Hepatic stellate cell (primary cell): ENCODE measurements at regions not wholly inside any gene's neighbourhood (a gene's known extent, or its start where the extent isn't known, plus 50 kb on each side); places are given as distances from the start of the nearest gene placed in this dataset.
"Not testable (repeated sequence)": the region's sequence is repeated elsewhere in the genome, so short reads cannot be mapped to it uniquely, and the experiment has no call there.

Experiments
- DNase-seq: peaks from one replicate; pipeline ENCODE4 v3.0.0; 2011; ENCODE audit warnings: low spot score

DNA sequence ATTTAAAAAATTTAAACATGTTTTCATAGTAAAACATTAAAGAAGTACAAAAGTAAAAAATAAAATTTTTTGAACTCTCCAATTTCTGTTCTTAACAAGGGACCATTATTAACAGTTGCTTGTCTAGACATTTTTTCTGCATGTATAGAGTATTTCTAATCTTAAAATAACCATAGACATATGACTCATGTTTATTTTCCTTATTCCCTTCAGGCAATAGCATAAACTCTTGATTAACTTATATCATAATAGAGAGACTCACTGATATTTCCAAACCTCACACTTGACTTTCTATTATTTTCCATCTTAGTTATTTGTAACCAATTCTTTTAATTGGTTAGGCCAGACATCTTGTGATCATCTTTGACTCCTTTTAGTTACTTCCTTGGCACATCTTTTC is 325.6 kb upstream of the SOX14 start:
- no peak for DNase-seq

DNA sequence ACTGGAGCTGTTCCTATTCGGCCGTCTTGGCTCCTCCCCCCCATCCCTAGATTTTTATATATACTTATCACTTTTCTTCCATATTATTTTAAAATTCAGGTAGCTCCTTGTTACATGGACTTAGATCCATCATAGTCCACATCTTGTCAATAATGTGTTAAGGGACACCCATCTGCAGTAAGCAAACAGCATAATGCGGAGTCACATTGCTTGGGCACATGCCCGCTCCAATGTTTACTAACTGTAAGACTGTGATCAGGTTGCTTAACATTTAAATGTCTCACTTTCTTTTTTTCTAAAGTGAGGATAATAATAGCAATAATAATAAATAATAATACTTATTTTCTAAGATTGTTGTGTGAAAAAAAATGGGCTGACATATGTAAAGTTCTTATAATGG is 303.2 kb upstream of the SOX14 start:
- DNase-seq, result no peak

DNA sequence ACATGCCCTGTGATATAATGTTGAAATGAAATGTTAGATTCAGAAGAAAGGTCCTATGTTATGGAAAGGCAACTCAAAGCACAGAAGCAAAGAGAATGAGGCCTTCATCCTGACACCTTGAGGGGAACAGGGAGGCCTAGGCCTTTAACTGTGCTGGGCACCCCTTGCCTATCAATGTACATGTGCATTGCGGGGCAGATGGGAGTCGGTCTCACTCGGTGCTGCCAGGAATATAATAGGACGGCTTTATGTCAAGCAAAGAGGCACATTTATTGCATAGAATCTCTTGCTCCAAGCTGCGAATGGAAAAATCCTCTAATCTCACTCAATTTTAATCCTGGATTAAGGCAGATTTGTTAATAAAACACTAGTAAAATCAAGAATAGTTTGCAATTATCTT is 301.0 kb upstream of the SOX14 start:
- no peak for DNase-seq

DNA sequence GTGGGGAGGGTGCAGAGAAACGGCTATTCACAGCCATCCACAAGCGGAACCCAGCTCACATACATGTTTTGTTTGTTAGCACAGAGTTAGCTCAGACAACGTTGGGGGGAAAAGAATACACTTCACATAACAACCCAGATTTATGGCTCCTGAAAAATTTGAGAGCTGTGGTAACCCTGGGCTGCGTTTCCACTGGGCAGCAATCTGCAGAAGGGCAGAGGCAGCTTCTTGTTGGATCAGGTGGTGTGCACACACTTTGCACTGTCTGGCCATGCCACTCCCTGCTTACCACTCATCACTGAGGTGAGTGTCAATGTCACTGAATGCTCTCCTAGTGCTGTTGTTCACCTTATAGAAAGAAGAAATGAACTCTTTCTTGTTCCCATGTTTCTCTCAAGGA is 299.8 kb upstream of the SOX14 start:
- DNase-seq, result no peak

DNA sequence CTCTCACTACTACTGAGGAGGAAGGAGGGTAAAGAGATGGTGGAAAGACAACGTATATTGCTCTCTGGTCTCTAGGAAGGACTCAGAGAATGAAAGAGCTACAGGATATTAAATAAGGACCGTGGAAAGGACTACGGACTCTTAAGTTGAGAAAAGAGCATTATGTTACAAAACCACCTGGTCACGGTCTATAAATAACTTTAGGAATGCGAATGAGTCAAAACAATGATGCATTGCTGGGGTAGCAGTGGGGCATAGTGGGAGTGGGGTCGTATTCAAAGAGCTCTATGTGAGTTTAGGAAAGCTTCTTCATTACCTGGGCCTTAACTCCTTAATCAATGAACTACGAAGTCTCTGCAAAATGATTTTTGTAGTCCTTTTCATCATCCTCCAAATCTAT is 295.7 kb upstream of the SOX14 start:
- no peak for DNase-seq

DNA sequence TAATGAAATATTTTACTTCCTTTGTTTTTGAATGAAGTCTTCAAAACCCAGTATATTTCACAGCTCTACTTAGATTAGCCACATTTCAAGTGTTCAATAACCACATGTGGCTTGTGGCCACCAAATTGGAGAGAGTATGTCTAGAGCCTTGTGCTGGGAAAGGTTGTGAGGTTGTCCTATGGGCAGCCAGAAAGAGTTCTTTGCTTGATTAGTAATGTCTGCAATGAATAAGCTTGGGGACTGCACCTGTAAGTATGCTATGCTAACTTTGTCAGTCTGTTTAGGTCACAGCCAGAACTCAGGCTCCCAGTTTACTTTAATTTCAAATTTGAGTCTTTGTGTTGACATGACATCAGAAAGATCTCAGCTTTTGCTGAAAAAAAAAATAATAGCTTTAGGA is 294.9 kb upstream of the SOX14 start:
- DNase-seq, result no peak

DNA sequence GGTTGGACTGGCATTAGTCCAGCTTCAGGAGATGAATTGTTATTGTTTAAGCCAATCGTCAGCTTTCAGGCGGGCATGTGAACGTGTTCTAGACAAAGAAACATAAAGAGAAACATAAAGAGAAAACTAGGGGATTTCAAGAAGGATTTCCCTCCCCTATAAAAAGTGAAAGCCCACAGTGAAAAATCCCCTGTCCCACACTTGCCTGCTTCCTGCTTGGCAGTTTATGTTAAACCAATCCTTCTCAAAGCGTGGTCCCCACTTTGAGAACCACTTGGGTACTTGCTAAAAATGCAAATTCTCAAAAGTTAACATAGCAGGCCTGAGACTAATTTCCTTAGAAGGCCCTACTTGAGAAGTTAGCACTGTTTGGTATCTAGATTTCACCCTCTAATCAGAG is 293.0 kb upstream of the SOX14 start:
- DNase-seq, result no peak

DNA sequence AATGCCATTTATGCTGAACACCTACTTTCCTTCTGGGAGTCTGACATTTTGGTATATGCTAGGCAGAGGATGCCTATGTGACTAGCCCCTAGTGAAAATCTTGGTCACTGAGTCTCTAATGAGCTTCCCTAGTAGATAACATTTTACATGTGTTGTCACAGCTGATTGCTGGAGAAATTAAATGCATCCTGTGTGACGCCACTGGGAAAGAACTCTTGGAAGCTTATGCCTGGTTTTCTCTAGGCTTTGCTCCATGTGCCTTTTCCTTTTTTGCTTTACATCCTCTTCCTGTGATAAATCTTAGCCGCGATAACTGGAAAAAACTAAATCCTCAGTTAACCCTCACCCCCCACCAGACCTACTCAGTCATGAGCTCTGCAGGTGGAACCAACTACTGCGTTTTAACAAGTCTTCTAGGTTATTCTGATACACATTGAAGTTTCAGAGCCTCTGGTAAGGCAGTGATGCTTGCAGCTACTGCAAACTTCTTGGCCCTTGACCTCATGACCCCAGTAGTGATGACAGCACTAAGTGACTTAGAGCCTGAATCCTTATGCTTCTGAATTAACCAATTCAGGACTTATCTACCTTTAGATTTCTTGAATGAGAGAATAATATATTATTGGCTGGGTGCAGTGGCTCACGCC is 292.4 kb upstream of the SOX14 start:
- DNase-seq, result no peak

DNA sequence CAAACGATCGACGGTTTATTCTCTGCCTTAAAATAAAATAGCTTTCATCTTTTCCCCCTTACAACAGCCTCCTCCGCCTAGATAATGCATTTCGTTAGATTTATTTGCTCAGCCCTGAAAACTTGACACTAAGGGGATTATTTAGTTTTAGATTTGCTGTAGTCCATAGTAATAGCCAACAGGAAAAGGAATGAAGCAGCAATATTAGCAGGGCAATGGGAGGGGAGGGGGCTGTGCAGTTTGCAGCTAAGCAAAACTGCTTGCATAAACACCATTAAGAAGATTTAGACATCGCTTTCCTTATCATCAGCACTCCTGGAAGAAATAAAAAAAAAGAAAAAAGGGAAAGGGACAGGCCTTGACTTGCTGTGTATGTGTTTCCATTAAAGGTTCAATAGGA is 286.5 kb upstream of the SOX14 start:
- no peak for DNase-seq

DNA sequence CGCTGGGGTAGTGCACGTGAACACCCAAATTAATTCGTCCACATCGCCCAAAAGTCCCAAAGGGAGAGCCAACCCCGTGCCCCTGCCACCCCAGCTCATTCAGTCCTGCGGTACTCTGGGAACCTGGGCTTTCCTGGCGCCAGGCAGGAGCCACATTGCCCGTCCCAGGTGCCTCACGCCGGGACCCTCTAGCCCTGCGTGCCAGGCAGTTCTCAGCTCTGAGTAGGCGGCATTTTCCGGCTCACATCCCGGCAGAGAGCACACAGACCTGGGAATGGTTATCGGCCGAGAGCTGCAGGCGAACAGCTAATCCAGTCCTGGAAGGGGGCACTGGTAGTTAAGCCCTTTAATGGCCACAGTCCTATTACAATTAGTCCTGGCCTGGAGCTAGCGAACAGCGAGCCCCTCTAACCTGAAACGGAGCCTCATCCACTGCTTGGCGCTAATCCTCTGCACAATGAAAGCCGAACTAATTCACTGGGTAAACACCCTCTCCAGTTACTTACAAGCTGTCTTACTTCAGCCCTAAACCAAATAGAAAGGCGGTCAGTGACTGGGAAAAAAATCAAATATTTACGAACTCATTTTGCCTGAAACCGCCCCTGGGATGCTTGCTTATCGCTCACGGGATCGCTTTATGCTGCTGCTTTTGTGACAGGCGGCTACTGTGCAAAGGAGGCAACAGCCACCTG is 254.6 kb upstream of the SOX14 start:
- no peak for DNase-seq

DNA sequence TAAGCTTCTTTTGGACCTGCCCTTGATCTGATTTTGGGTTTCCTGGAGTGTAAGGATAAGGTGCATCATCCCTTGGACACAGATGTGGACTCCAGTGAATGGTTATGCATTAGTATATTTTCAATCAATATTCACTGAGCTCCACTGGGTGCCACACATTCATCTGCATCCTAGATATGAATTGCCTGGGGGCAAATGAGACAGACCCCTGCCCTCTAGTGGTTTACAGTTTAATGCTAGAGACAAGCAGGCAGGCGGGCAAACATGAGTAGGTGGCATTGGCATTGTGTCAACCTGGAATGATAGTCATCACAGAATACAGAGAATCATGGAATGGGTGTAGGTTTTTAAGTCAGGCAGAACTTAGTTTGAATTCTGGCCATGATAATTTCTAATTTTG is 252.5 kb upstream of the SOX14 start:
- DNase-seq, result no peak

DNA sequence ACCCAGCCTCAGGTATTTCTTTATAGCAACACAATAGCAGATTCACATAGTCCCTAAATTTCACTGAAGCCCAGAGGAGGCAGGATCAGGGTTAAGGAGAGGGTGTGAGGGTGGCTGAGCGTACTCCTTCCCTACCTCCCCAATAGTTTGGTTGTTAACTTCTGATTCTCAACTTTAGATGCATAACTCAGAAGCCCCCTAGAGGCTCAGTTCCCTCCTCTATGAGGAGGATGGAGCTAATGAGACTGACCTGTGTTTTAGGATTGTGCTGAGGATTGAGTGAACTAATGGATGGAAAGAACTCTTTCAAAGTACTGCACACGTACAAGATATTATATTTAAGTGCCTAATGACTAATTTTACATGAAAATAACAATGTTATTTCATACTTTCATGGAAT is 249.3 kb upstream of the SOX14 start:
- DNase-seq, result no peak

DNA sequence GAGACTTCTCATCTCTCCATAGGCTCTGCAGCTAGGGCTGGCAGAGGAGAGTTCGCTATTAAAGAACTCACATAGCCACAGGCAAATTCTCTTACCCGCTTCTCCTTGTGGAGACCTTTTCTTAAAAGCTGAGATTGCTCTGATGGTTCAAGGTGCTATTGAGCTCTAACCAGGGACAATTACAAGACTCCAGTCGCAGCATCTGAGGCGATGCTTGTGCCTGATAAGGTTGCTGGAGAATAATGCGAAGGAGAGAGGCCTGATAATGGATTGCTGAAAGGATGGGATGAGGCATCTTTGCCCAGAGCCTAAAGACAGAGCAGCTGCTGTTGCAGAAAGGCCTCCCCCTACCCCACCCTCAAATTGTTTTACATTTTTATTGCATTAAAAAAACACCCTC is 244.5 kb upstream of the SOX14 start:
- no peak for DNase-seq

DNA sequence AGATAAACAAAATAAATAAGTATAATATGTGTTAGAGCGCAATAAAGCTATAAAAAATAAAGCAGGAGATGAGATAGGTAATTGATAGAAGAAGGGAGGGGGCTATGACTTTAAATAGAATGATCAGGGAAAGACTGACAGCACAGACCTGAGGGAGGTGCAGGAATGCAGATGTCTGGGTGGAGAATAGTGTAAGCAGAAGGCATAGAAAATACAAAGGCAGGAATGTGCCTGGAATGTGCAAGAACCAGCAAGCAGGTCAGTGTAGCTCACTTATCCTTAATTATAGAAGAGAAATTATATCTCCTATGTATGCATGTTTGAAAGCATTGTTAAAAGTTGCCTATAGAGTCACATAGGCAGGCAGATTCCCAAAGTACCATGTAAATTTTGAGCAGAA is 239.4 kb upstream of the SOX14 start:
- DNase-seq, result no peak

DNA sequence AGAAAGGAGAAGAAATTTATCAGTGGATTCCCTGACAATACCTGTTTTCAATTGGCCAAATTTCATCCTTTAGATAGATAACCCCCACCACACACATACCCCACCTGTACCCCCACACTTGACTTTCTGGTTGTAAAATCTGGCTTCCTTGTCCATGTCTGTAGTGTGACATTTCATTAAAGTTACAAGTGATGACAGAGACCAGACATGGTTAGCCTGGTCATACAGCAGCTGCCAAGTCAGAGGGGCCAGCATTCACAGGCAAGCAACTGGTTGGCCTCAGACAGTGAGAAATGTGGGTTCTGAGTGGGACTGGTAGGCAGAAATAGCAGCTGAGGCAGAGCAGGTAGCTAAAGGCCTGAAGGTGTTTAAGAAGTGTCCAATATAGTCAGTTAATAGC is 238.6 kb upstream of the SOX14 start:
- no peak for DNase-seq

DNA sequence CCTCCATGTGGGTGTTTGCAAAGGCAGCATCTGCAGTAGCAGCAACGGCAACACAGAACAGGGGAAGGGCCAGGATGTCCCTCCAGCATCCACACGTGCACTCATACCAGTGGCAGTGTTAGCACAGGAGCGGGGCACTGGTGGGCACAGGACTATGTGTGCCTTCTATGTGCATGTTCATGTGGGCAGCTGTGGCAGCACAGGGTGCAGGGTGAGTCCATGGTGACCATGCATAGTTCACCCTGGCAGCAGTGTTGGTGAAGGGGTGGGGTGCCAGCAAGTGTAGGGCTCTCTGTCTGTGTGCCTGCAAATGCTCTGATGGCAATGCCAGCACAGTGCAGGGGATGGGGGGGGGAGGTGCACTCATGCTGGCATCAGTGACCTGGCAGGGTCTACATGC is 222.1 kb upstream of the SOX14 start:
- no peak for DNase-seq

DNA sequence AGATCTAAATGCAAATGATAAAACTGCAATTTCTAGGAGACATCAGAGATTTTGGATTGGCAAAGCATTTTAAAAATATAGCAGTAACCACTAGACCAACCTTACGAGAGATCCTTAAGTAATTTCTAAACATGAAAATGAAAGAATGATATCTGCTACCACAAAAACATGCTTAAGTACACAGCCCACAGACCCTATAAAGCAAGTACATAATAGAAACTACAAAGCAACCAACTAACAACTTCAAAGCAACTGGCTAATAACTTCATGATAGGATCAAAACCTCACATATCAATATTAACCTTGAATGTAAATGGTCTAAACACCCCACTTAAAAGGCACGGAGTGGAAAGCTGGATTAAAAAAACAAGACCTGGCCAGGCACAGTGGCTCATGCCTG is 209.9 kb upstream of the SOX14 start:
- no peak for DNase-seq

DNA sequence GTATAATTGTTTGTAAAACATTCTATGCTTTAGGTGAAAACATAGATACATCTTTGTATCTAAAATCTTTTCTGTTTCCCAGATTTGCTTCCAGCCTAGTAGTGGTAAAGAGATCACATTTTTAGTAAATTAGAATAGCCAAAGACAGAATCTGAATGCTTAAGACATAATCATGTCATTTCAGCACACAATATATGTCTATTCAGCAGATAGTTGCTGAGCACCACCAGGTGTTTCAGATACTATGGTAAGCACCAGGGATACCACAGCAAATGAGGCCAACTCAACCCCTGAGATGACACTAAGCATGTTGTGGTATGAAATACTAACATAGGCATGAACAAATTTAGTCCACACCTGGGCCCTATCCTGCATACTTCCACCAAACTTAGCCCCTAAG is 195.2 kb upstream of the SOX14 start:
- no peak for DNase-seq

DNA sequence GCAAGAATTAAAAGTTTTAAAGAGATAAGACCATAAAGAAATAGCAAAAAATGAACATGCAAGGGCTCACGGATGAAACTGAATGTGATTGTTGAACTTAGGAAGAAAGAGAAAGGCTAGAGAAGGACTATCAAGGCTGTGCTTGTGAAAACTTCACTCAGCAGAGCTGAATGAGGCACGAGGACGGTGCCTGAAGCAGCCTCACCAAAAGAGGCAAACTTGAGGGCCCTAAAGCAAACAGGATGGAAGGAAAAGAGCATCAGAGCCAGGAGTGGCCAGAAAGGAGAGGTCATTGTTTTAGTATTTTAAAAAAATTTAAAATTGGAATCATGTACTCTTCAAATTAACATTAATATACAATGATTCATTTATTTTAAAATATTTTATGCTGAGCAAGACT is 191.2 kb upstream of the SOX14 start:
- DNase-seq, result no peak

DNA sequence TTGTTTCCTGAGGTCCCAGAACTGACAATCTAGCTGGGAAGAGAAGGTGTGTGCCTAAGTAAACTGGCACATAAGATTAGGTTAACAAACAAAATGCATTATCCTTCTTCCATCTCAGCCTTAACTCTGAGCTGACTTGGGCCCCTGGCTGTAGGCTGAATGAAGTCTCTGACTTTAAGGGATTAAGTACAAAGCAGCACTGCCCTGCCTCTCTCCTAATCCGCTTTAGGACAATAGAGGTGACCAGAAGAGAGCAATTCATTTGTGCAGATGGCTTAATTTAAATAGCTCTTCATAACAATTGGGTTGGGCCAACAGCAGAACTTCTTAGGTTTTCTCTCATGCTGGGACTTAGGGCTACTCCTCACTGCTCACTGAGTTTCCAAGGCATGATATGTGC is 181.6 kb upstream of the SOX14 start:
- no peak for DNase-seq

DNA sequence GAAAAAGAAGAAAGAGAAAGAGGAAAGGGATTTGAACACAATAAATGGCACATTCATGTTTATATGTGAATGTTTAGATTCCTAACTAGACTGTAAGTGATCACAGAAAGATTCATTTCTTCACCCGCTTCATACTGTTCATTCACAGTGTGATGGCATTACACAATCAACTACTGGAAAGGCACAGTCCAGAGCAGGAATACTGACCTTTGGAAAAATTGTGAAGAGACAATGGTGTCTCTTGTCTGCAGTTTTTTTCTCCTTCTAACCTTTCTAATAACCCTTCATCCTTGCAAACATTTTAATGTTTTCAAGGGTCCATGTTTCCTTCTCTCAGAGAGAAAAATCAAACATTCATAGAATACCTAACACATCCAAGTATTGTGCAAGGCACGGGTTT is 180.9 kb upstream of the SOX14 start:
- no peak for DNase-seq

DNA sequence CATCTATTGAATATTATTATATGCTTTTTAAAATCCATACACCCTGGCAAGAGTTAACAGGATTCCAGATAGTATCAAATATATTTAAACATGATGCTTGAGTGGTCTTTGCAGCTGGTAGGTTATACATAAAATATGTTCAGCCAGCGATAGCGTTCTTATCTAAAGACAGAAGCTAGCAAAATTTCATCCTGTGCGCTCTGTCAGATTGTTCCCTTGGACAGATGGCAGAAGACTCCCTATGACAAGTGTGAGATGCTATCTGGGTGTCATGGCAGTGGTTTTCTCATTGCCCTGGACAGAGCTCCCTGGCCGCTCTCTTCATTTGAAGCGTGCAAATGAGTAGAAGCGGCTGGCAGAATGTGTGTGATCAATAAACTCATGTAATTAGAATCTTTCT is 175.2 kb upstream of the SOX14 start:
- DNase-seq, result no peak

DNA sequence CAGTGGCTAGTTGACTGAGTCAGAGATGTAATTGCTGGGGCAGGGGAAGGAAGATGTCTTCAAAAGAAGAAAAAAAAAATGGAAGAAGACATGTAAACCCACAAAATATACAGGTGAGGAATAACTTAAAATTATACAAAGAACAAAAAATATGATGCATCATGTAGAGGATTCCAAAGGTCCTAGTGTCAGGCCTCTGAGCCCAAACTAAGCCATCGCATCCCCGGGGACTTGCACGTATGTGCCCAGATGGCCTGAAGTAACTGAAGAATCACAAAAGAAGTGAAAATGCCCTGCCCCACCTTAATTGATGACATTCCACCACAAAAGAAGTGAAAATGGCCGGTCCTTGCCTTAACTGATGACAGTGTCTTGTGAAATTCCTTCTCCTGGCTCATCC is 168.7 kb upstream of the SOX14 start:
- DNase-seq, result not testable (repeated sequence)

DNA sequence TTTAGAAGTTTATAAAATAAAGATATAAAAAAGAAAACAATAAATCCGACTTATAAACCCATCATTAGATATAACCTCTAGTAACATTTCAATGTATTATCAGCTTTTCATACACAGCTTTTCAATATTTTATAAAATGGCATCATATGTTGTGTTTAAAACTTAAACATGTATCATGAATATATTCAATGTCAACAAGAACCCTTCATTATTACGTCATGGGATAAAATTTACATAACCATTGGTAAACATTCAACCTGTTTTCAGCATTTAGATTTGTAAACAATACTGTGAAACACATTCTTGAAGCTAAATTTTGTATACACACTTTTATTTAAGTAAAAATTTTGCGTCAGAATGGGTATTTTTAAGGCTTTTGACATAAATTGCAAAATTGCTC is 153.4 kb upstream of the SOX14 start:
- DNase-seq, result no peak
